WTC11 (cell line): ENCODE measurements at regions not wholly inside any gene's neighbourhood (a gene's known extent, or its start where the extent isn't known, plus 50 kb on each side); places are given as distances from the start of the nearest gene placed in this dataset.

Source experiments
- ATAC-seq: fragments of 200-7000 bp; cut with Tn5 transposase; 2 replicates; pipeline ENCODE4 v1.10.0; 2021; ENCODE audit warnings: mild to moderate bottlenecking, moderate library complexity
- CTCF ChIA-PET: fragments of 300-600 bp; sonication (Branson Sonifier 250); formaldehyde crosslinking; loops from one replicate; lab custom pipeline; 2021; ENCODE audit warnings: antibody characterized with exemption; lab: Charles Lee
- POLR2A ChIA-PET: fragments of 350-600 bp; sonication (Branson Sonifier 250); formaldehyde crosslinking; loops from one replicate; lab custom pipeline; 2021; ENCODE audit warnings: antibody characterized with exemption; lab: Charles Lee
- DNase-seq: peaks from one replicate; pipeline ENCODE4 v3.0.0; 2021; ENCODE audit warnings: low spot score
- H3K27ac Mint-ChIP-seq: 2 replicates; pipeline ENCODE4 v1.8.0; 2021; ENCODE audit warnings: mixed read lengths
- H3K27me3 Mint-ChIP-seq: 2 replicates; pipeline ENCODE4 v1.8.0; 2021; ENCODE audit warnings: low read depth, mild to moderate bottlenecking, moderate library complexity, mixed read lengths
- H3K36me3 Mint-ChIP-seq: 2 replicates; pipeline ENCODE4 v1.8.0; 2021; ENCODE audit warnings: mixed read lengths
- H3K4me1 Mint-ChIP-seq: 2 replicates; pipeline ENCODE4 v1.8.0; 2022; ENCODE audit warnings: mixed read lengths
- H3K4me3 Mint-ChIP-seq: 2 replicates; pipeline ENCODE4 v1.8.0; 2021; ENCODE audit warnings: mild to moderate bottlenecking, moderate library complexity, mixed read lengths
- H3K9me3 Mint-ChIP-seq: 2 replicates; pipeline ENCODE4 v1.8.0; 2021; ENCODE audit warnings: mixed read lengths
- ATF3 ChIP-seq: sonication (generic); formaldehyde crosslinking; conservative IDR thresholded peaks from 2 replicates; pipeline ENCODE4 v1.8.1; 2022; ENCODE audit warnings: mild to moderate bottlenecking, missing genetic modification reagents
- ERG ChIP-seq: fragments of 250-450 bp; sonication (Bioruptor Pico); IDR thresholded peaks from 2 replicates; pipeline ENCODE4 v1.8.0; 2021; ENCODE audit warnings: mild to moderate bottlenecking
- FOXP1 ChIP-seq: sonication (generic); formaldehyde crosslinking; IDR thresholded peaks from 2 replicates; pipeline ENCODE4 v1.8.0; 2022; ENCODE audit warnings: missing genetic modification reagents, mild to moderate bottlenecking, moderate library complexity, borderline replicate concordance
- GRHL2 ChIP-seq: fragments of 250-450 bp; sonication (Bioruptor Pico); IDR thresholded peaks from 2 replicates; pipeline ENCODE4 v1.8.0; 2022; ENCODE audit warnings: mild to moderate bottlenecking, moderate library complexity; ENCODE audit not compliant: insufficient replicate concordance, severe bottlenecking
- JUN ChIP-seq: sonication (generic); formaldehyde crosslinking; IDR thresholded peaks from 2 replicates; pipeline ENCODE4 v1.8.0; 2023; ENCODE audit warnings: mild to moderate bottlenecking, missing genetic modification reagents
- NR1H2 ChIP-seq: sonication (generic); formaldehyde crosslinking; IDR thresholded peaks from 2 replicates; pipeline ENCODE4 v1.9.0; 2021; ENCODE audit warnings: mild to moderate bottlenecking, moderate library complexity, missing genetic modification reagents
- RORB ChIP-seq: fragments of 250-450 bp; sonication (Bioruptor Pico); IDR thresholded peaks from 2 replicates; pipeline ENCODE4 v1.9.0; 2021; ENCODE audit warnings: mild to moderate bottlenecking
- SMAD4 ChIP-seq: sonication (generic); formaldehyde crosslinking; IDR thresholded peaks from 2 replicates; pipeline ENCODE4 v1.8.0; 2022; ENCODE audit warnings: mild to moderate bottlenecking, missing genetic modification reagents
- SOX15 ChIP-seq: fragments of 250-450 bp; sonication (Bioruptor Pico); IDR thresholded peaks from 2 replicates; pipeline ENCODE4 v1.9.0; 2021; ENCODE audit warnings: mild to moderate bottlenecking
- SP1 ChIP-seq: sonication (generic); formaldehyde crosslinking; conservative IDR thresholded peaks from 2 replicates; pipeline ENCODE4 v1.8.1; 2022; ENCODE audit warnings: missing genetic modification reagents
- ZNF263 ChIP-seq: sonication (generic); formaldehyde crosslinking; IDR thresholded peaks from 2 replicates; pipeline ENCODE4 v1.8.1; 2022; ENCODE audit warnings: low read depth, mild to moderate bottlenecking, moderate library complexity, missing genetic modification reagents
- ZNF416 ChIP-seq: fragments of 250-450 bp; sonication (Bioruptor Pico); IDR thresholded peaks from 2 replicates; pipeline ENCODE4 v1.9.0; 2021; ENCODE audit warnings: mild to moderate bottlenecking, inconsistent platforms
- TF ChIP-seq, protein P1 (sequence below): sonication (generic); formaldehyde crosslinking; IDR thresholded peaks from 2 replicates; pipeline ENCODE4 v1.8.1; 2023; ENCODE audit warnings: mild to moderate bottlenecking, missing genetic modification reagents, moderate library complexity
- TF ChIP-seq, protein P2 (sequence below): sonication (generic); formaldehyde crosslinking; IDR thresholded peaks from 2 replicates; pipeline ENCODE4 v1.8.0; 2022; ENCODE audit warnings: mild to moderate bottlenecking, missing genetic modification reagents

GRCh38 chr4:181504924-181505323, 738.3 kb upstream of the TENM3 start:
- Mint-ChIP-seq H3K27me3 (no peaks in the 10 kb centered on the region), H3K27ac (no peak overlapping the region; the same call in 1 of the 2 replicates), H3K4me3 (no peak overlapping the region), H3K4me1 (peaks cover 63% of the 10 kb centered on the region), H3K9me3 (no peaks in the 10 kb centered on the region), H3K36me3 (no peaks in the 10 kb centered on the region)
- CTCF ChIA-PET = no interaction called here
- DNase-seq = no peak
- POLR2A ChIA-PET = no interaction called here
- TF ChIP-seq GRHL2 (CRISPR knock-in tag) (no peak), NR1H2 (CRISPR knock-in tag) (no peak), RORB (CRISPR knock-in tag) (no peak), ATF3 (no peak), ERG (CRISPR knock-in tag) (no peak), SOX15 (no peak), SMAD4 (no peak)
- TF ChIP-seq, protein P1, sequence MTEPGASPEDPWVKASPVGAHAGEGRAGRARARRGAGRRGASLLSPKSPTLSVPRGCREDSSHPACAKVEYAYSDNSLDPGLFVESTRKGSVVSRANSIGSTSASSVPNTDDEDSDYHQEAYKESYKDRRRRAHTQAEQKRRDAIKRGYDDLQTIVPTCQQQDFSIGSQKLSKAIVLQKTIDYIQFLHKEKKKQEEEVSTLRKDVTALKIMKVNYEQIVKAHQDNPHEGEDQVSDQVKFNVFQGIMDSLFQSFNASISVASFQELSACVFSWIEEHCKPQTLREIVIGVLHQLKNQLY (CRISPR knock-in tag) = no peak
- no peak for ATAC-seq

DNA sequence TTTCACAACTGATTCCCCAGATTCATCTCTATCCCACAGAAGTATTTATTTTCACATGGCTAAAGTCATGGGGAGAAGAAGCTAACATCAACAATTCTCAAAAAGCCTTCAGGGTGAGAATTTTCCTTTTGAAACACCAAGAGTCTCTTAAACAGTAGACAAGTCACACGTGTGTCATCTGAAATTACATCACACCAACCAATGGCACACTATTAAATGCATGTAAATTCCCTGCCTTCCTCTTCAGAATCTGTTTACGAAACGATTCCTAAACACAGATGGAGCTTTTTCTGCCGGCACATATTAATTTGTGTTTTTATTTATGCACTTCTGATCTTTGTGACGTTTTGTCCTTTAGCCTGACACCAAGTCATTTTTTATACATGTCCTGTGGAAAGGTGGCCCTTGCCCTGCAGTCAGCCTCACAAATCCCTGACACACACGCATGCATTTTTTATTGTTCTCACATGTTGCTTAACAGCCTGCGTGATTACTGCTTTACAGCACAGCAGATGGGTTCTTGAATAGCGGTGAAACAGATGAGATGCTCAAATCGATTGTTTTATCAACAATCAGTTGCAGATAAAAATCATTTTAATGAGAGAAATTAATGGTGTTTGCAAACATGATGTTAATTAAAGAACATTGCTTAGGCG, 735.9 kb upstream of the TENM3 start:
- Mint-ChIP-seq H3K4me1 (peaks cover 63% of the 10 kb centered on the region), H3K4me3 (no peak overlapping the region)

DNA sequence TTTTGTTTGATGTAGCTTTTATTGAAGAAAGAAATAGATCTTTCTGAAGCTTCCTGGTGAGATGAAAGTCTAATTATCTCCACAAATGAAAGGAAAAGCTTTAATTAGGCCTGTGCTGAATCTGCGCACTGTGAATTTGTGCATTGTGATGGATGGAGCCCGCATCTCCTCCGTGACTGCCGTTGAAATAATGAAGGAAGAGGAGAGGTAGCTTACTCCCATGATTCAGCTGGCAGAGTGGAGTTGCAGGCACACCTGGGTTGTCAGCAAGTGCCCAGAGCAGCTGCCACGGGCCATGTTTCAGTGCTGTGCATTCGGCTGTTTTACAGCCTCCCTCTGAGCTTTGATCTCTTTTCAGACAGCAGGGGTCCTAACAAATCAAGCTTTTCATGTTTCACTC, 735.3 kb upstream of the TENM3 start:
- POLR2A ChIA-PET = no interaction called here
- DNase-seq = no peak
- no peak overlapping the region for H3K4me3 Mint-ChIP-seq
- no peaks in the 10 kb centered on the region for H3K27me3 Mint-ChIP-seq
- H3K4me1 Mint-ChIP-seq = peaks cover 56% of the 10 kb centered on the region
- no peak for ATAC-seq
- H3K27ac Mint-ChIP-seq = no peak overlapping the region
- TF ChIP-seq ZNF416 (CRISPR knock-in tag) (no peak), JUN (CRISPR knock-in tag) (no peak)
- TF ChIP-seq, all 79 proteins: peak for 0
- CTCF ChIA-PET = interaction anchor here (1.0 kb wide), 1 partner anchor 365 kb away, joined by 3 read pairs; no protein-coding TSS in a partner anchor
- H3K9me3 Mint-ChIP-seq = no peaks in the 10 kb centered on the region
- H3K36me3 Mint-ChIP-seq = no peaks in the 10 kb centered on the region

More for the DNA sequence above, 735.9 kb upstream of the TENM3 start:
- ATAC-seq = no peak
- Mint-ChIP-seq H3K27ac (no peak overlapping the region), H3K9me3 (no peaks in the 10 kb centered on the region), H3K27me3 (no peaks in the 10 kb centered on the region), H3K36me3 (no peaks in the 10 kb centered on the region)
- ChIA-PET POLR2A (no interaction called here), CTCF (interaction anchor here (1.0 kb wide), 1 partner anchor 364 kb away, joined by 3 read pairs; no protein-coding TSS in a partner anchor)
- TF ChIP-seq SP1 (CRISPR knock-in tag) (no peak), FOXP1 (CRISPR knock-in tag) (no peak), ZNF263 (no peak)
- no peak for DNase-seq

DNA sequence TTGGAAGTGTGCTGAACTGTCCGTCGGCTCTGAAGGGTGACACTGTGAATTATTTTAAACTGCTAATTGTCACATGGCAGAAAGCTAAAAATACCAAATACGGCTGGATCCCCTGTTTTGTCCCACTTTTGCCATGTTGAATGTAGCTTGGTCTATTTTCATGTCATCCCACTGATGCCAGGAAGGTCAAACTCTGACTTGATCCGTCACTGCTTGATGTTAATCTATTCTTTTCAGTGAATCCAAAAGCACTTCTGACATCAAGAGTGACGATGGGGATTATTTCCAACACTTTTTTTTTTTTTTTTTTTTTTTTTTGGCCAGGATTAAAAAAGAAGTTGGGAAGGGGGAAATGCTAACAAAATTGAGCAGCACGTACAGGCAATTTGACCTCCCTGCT, 734.6 kb upstream of the TENM3 start:
- no peak for ATAC-seq
- no peaks in the 10 kb centered on the region for H3K9me3 Mint-ChIP-seq
- CTCF ChIA-PET = interaction anchor here (1.0 kb wide), 1 partner anchor 366 kb away, joined by 3 read pairs; no protein-coding TSS in a partner anchor
- no peaks in the 10 kb centered on the region for H3K27me3 Mint-ChIP-seq
- TF ChIP-seq, protein P2, sequence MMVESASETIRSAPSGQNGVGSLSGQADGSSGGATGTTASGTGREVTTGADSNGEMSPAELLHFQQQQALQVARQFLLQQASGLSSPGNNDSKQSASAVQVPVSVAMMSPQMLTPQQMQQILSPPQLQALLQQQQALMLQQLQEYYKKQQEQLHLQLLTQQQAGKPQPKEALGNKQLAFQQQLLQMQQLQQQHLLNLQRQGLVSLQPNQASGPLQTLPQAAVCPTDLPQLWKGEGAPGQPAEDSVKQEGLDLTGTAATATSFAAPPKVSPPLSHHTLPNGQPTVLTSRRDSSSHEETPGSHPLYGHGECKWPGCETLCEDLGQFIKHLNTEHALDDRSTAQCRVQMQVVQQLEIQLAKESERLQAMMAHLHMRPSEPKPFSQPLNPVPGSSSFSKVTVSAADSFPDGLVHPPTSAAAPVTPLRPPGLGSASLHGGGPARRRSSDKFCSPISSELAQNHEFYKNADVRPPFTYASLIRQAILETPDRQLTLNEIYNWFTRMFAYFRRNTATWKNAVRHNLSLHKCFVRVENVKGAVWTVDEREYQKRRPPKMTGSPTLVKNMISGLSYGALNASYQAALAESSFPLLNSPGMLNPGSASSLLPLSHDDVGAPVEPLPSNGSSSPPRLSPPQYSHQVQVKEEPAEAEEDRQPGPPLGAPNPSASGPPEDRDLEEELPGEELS (CRISPR knock-in tag) = no peak
- TF ChIP-seq, all 79 proteins: peak for 0
- Mint-ChIP-seq H3K27ac (no peak overlapping the region), H3K4me3 (no peak overlapping the region), H3K4me1 (peaks cover 53% of the 10 kb centered on the region), H3K36me3 (no peaks in the 10 kb centered on the region)
- POLR2A ChIA-PET = no interaction called here
- no peak for DNase-seq
